WTC11 (cell line): ENCODE measurements at regions not wholly inside any gene's neighbourhood (a gene's known extent, or its start where the extent isn't known, plus 50 kb on each side); places are given as distances from the start of the nearest gene placed in this dataset.

Source experiments
- ATF1 ChIP-seq: sonication (generic); formaldehyde crosslinking; IDR thresholded peaks from 2 replicates; pipeline ENCODE4 v1.8.1; 2023; ENCODE audit warnings: mild to moderate bottlenecking, moderate library complexity, missing genetic modification reagents
- CBFB ChIP-seq: sonication (generic); formaldehyde crosslinking; IDR thresholded peaks from 2 replicates; pipeline ENCODE4 v1.8.1; 2022; ENCODE audit warnings: mild to moderate bottlenecking, low read depth, missing genetic modification reagents
- CREB1 ChIP-seq: sonication (generic); formaldehyde crosslinking; IDR thresholded peaks from 2 replicates; pipeline ENCODE4 v1.8.0; 2023; ENCODE audit warnings: mild to moderate bottlenecking, missing genetic modification reagents
- CTCF ChIP-seq: fragments of 200-600 bp; IDR thresholded peaks from 2 replicates; pipeline ENCODE4 v1.8.0; 2022; ENCODE audit warnings: antibody characterized with exemption
- FOXK1 ChIP-seq: sonication (generic); formaldehyde crosslinking; IDR thresholded peaks from 2 replicates; pipeline ENCODE4 v1.8.0; 2022; ENCODE audit warnings: mild to moderate bottlenecking, moderate library complexity, missing genetic modification reagents
- FOXP1 ChIP-seq: sonication (generic); formaldehyde crosslinking; IDR thresholded peaks from 2 replicates; pipeline ENCODE4 v1.8.0; 2022; ENCODE audit warnings: missing genetic modification reagents, mild to moderate bottlenecking, moderate library complexity, borderline replicate concordance
- KAT7 ChIP-seq: sonication (generic); formaldehyde crosslinking; IDR thresholded peaks from 2 replicates; pipeline ENCODE4 v1.8.1; 2023; ENCODE audit warnings: missing genetic modification reagents, mild to moderate bottlenecking, borderline replicate concordance
- MAX ChIP-seq: sonication (generic); formaldehyde crosslinking; IDR thresholded peaks from 2 replicates; pipeline ENCODE4 v1.8.0; 2022; ENCODE audit warnings: mild to moderate bottlenecking, missing genetic modification reagents
- MXD4 ChIP-seq: fragments of 250-450 bp; sonication (Bioruptor Pico); IDR thresholded peaks from 2 replicates; pipeline ENCODE4 v1.8.0; 2021; ENCODE audit warnings: mild to moderate bottlenecking, moderate library complexity, borderline replicate concordance
- NFE2L1 ChIP-seq: sonication (generic); formaldehyde crosslinking; IDR thresholded peaks from 2 replicates; pipeline ENCODE4 v1.8.1; 2023; ENCODE audit warnings: missing genetic modification reagents
- NR3C1 ChIP-seq: sonication (generic); formaldehyde crosslinking; conservative IDR thresholded peaks from 2 replicates; pipeline ENCODE4 v1.8.1; 2023; ENCODE audit warnings: low read depth, mild to moderate bottlenecking, missing genetic modification reagents
- RELA ChIP-seq: sonication (generic); formaldehyde crosslinking; IDR thresholded peaks from 2 replicates; pipeline ENCODE4 v1.8.1; 2022; ENCODE audit warnings: missing genetic modification reagents, mild to moderate bottlenecking, borderline replicate concordance
- SMAD4 ChIP-seq: sonication (generic); formaldehyde crosslinking; IDR thresholded peaks from 2 replicates; pipeline ENCODE4 v1.8.0; 2022; ENCODE audit warnings: mild to moderate bottlenecking, missing genetic modification reagents
- TP53 ChIP-seq: sonication (generic); formaldehyde crosslinking; IDR thresholded peaks from 2 replicates; pipeline ENCODE4 v1.8.1; 2023; ENCODE audit warnings: mild to moderate bottlenecking, missing genetic modification reagents

DNA sequence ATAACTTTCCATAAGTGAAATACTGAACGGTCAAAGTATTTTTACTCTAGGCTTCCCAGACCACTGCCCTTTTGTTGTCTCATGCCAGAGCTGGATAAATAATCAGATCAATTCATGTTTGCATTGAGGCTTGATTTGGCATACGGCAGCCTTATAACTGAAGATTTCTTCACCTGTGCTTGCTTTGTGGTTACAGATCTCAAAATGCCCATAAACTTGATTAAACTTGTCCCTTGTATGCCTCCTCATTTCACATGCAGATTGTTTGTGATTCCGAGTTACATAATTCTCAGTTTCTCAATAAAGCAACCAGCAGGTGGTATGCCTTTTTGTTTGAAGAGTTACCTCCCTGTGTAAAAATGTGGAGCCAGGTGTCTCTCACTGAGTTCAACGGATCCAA is 211.4 kb upstream of the LRIG1 start:
- TF ChIP-seq CTCF = no peak
- no peak for TF ChIP-seq FOXK1
- no peak for TF ChIP-seq CREB1 (CRISPR knock-in tag)
- TF ChIP-seq MXD4 = no peak
- no peak for TF ChIP-seq NFE2L1 (CRISPR knock-in tag)
- TF ChIP-seq CBFB (CRISPR knock-in tag) = no peak
- TF ChIP-seq ATF1 = no peak
- TF ChIP-seq FOXP1 (CRISPR knock-in tag) = no peak
- TF ChIP-seq MAX (CRISPR knock-in tag) = no peak
- TF ChIP-seq SMAD4 (CRISPR knock-in tag) = no peak
- TF ChIP-seq KAT7 = no peak
- TF ChIP-seq RELA (CRISPR knock-in tag) = no peak
- TF ChIP-seq TP53 (CRISPR knock-in tag) = no peak
- no peak for TF ChIP-seq NR3C1 (CRISPR knock-in tag)
